K562 (cell line): ENCODE measurements at regions not wholly inside any gene's neighbourhood (a gene's known extent, or its start where the extent isn't known, plus 50 kb on each side); places are given as distances from the start of the nearest gene placed in this dataset.

ENCODE experiments used
- CREB1 ChIP-seq, 2 experiments: sonication (generic) in 1 of 2; formaldehyde crosslinking in 1 of 2; IDR thresholded peaks; 2 replicates each; pipeline versions ENCODE4 v1.6.1 to v1.8.0; 2012 to 2022; ENCODE audit warnings: inconsistent platforms in 1 of 2, mild to moderate bottlenecking in 1 of 2, missing genetic modification reagents in 1 of 2, moderate library complexity in 1 of 2
- EZH2 ChIP-seq: IDR thresholded peaks from 2 replicates; pipeline ENCODE4 v1.6.1; 2012; ENCODE audit warnings: low read depth, mild to moderate bottlenecking, inconsistent platforms, low read length, borderline replicate concordance
- POLR2A ChIP-seq: fragments of 450-650 bp; conservative IDR thresholded peaks from 2 replicates; pipeline ENCODE4 v1.6.1; 2016
- ZNF311 ChIP-seq: fragments of 250-450 bp; sonication (Bioruptor Pico); IDR thresholded peaks from 2 replicates; pipeline ENCODE4 v1.4.0; 2020; ENCODE audit warnings: mild to moderate bottlenecking, moderate library complexity
- TF ChIP-seq, protein P1 (sequence below): fragments of 250-450 bp; sonication (Bioruptor Pico); IDR thresholded peaks from 2 replicates; pipeline ENCODE4 v1.9.0; 2021; ENCODE audit warnings: mild to moderate bottlenecking, inconsistent platforms

DNA sequence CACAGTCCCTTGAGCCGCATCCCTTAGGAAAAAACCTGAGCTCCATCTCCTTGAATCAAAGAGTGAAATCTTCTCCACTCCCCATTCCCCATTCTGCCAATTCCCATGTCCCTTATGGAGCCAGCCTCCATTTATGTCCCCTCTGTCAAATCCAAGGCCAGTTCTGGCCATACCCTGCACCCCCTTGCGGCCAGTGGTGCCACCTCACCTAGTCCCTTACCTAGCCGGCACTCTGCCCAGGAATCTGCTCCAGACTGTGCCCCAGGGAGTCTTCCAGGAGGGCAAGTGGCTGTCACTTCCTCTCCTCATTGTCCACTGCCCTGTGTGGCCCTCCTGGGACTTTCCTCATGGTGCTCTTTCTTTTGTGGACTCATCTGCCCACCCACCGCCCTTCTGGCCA lies 195.4 kb upstream of the RMP24 start:
- TF ChIP-seq, protein P1, sequence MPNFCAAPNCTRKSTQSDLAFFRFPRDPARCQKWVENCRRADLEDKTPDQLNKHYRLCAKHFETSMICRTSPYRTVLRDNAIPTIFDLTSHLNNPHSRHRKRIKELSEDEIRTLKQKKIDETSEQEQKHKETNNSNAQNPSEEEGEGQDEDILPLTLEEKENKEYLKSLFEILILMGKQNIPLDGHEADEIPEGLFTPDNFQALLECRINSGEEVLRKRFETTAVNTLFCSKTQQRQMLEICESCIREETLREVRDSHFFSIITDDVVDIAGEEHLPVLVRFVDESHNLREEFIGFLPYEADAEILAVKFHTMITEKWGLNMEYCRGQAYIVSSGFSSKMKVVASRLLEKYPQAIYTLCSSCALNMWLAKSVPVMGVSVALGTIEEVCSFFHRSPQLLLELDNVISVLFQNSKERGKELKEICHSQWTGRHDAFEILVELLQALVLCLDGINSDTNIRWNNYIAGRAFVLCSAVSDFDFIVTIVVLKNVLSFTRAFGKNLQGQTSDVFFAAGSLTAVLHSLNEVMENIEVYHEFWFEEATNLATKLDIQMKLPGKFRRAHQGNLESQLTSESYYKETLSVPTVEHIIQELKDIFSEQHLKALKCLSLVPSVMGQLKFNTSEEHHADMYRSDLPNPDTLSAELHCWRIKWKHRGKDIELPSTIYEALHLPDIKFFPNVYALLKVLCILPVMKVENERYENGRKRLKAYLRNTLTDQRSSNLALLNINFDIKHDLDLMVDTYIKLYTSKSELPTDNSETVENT (CRISPR knock-in tag), result no peak
- TF ChIP-seq EZH2 (no peak), CREB1 (IDR thresholded peaks at IDR 0.05) (no peak), CREB1 (CRISPR knock-in tag; IDR thresholded peaks at IDR 0.05) (no peak), ZNF311 (no peak), POLR2A (no peak)
